ENCODE measurements at regions not wholly inside any gene's neighbourhood (a gene's known extent, or its start where the extent isn't known, plus 50 kb on each side); places are given as distances from the start of the nearest gene placed in this dataset.
"Not testable (repeated sequence)": the region's sequence is repeated elsewhere in the genome, so short reads cannot be mapped to it uniquely, and the experiment has no call there.

DNA sequence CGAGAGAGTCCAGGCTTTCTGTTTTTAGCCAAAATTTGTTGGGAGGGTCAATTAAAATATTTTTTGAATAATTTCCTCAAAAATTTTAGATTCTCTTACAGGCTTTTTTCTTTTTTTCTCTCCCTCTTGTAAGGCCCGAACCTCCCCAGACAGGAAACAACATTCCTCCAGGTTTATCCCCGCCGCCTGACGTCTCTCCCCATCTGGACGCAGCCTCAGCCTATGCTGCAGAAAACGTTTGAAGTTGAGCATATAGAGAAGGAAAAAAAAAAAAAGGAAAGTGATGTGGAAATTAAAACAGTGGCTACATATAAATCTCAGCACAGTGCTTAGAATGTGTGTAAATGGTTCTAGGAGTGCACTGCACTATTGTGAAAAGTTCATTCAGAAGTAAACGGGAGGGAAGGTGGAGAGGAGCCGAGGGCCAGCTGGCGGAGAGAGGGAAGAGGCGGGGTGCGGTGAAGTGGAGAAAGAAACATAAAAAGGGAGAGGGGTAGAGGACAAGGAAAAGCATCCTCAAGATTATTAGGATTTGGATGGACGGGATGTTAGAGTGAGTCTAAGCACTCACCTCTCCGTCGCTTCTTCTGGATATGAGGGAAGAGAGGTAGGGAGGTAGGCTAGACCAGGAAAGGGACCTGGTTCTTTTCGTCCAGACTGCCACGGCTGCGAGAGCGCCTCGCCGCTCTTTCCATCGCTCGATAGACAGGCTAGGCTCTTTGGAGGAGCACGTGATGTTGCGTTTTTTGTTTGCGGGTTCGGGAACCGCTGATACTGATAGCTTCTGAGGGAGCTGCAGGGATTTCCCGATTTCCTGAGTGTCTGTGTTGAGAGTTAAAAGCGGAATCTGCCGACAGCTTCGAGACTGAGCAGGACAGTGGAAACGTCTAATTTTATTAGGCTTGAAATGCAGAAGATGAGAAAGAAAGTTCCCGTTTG, 98.7 kb downstream of the TRIM27 start:
- no peaks in the 10 kb centered on the region for H3K4me1 ChIP-seq (ENCODE audit: insufficient read depth)
- peaks cover 49% of the 10 kb centered on the region for H3K27me3 ChIP-seq (replicated peaks; ENCODE audit: insufficient read depth)
- H3K4me3 ChIP-seq, result peak overlapping the region; percentile 7

DNA sequence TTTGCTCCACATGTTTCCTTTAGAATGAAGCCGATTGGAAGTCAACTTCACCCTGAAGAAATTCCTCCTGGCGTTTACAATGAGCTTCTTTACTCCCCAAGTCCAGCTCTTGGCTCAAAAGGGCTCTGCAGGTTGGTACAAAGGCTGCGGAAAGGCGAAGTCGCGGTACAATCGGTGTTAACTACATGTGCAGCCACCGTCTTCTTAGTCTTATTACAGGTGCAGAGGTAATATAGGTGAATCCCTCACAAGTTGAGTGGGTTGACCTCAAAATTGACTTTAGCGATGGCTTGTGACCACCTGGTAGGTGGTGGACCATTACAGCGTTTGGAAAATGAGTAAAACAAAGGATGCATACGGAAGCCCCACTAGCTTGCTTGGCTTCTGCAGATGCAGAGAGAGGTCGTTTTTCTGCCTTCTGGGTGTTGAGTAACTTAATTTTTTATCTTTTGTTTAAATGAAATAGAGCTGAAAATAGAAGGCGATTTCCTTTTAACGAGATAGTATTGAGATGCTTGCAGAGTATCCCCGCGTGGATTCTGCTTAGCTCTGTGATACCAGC, 98.0 kb downstream of the TRIM27 start:
- DNase-seq, result no peak
- Histone ChIP-seq H3K9me3 (ENCODE audit: low read depth) (no peaks in the 10 kb centered on the region), H3K36me3 (ENCODE audit: low read depth) (no peaks in the 10 kb centered on the region), H2AFZ (peak overlapping the region; percentile 48), H3K27me3 (replicated peaks; ENCODE audit: insufficient read depth) (peaks cover 49% of the 10 kb centered on the region), H3K4me2 (ENCODE audit: unreplicated experiment) (no peak overlapping the region), H3K9ac (no peak overlapping the region), H3K79me2 (ENCODE audit: insufficient read depth) (no peaks in the 10 kb centered on the region), H3K4me3 (peak overlapping the region; percentile 7), H3K4me1 (ENCODE audit: insufficient read depth) (no peaks in the 10 kb centered on the region), H3F3A (ENCODE audit: insufficient read depth) (no peaks in the 10 kb centered on the region), H3K9me2 (ENCODE audit: insufficient read depth) (no peaks in the 10 kb centered on the region), H3K27ac (no peak overlapping the region), H4K20me1 (ENCODE audit: insufficient read depth) (no peaks in the 10 kb centered on the region)
- in situ Hi-C loops (cut with MboI), result no loop called here
- TF ChIP-seq EZH2 (IDR thresholded peaks at IDR 0.05; ENCODE audit: insufficient read depth, poor library complexity, severe bottlenecking), result no peak
- TF ChIP-seq EZH2phosphoT487 (IDR thresholded peaks at IDR 0.05; ENCODE audit: insufficient read depth, low read depth), result no peak
- WGBS, 2 experiments (ENCODE audit: low coverage in 1 of 2, low lambda C conversion rate in 2 of 2, missing lambda C conversion rate in 2 of 2), result 17 to 19% methylated on average over 16 of the region's 16 CpGs

More for the DNA sequence above, 98.7 kb downstream of the TRIM27 start:
- peak overlapping the region; percentile 48 for H2AFZ ChIP-seq
- H3K9me3 ChIP-seq (ENCODE audit: low read depth), result no peaks in the 10 kb centered on the region
- no peaks in the 10 kb centered on the region for H3K79me2 ChIP-seq (ENCODE audit: insufficient read depth)
- peak overlapping the region; percentile 32 for H3K4me2 ChIP-seq (ENCODE audit: unreplicated experiment)
- no peaks in the 10 kb centered on the region for H4K20me1 ChIP-seq (ENCODE audit: insufficient read depth)
- no peak for DNase-seq
- H3F3A ChIP-seq (ENCODE audit: insufficient read depth), result no peaks in the 10 kb centered on the region
- no peaks in the 10 kb centered on the region for H3K9me2 ChIP-seq (ENCODE audit: insufficient read depth)
- no peak overlapping the region for H3K27ac ChIP-seq
- WGBS, 2 experiments (ENCODE audit: low coverage in 1 of 2, low lambda C conversion rate in 2 of 2, missing lambda C conversion rate in 2 of 2), result 4 to 5% methylated on average over 34 of the region's 34 CpGs
- TF ChIP-seq EZH2phosphoT487 (IDR thresholded peaks at IDR 0.05; ENCODE audit: insufficient read depth, low read depth) (no peak), EZH2 (IDR thresholded peaks at IDR 0.05; ENCODE audit: insufficient read depth, poor library complexity, severe bottlenecking) (peak; percentile 66)
- in situ Hi-C loops (cut with MboI), result no loop called here
- H3K36me3 ChIP-seq (ENCODE audit: low read depth), result no peaks in the 10 kb centered on the region
- H3K9ac ChIP-seq, result no peak overlapping the region

DNA sequence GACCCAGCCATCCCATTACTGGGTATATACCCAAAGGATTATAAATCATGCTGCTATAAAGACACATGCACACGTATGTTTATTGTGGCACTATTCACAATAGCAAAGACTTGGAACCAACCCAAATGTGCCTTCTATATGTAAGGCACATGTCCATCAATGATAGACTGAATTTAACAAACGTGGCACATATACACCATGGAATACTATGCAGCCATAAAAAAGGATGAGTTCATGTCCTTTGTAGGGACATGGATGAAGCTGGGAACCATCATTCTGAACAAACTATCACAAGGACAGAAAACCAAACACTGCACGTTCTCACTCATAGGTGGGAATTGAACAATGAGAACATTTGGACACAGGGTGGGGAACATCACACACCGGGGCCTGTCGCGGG, 92.1 kb downstream of the TRIM27 start:
- in situ Hi-C loops (cut with MboI), result not testable (repeated sequence)
- 57 to 60% methylated on average over 6 of the region's 6 CpGs for WGBS, 2 experiments (ENCODE audit: low coverage in 1 of 2, low lambda C conversion rate in 2 of 2, missing lambda C conversion rate in 2 of 2)

DNA sequence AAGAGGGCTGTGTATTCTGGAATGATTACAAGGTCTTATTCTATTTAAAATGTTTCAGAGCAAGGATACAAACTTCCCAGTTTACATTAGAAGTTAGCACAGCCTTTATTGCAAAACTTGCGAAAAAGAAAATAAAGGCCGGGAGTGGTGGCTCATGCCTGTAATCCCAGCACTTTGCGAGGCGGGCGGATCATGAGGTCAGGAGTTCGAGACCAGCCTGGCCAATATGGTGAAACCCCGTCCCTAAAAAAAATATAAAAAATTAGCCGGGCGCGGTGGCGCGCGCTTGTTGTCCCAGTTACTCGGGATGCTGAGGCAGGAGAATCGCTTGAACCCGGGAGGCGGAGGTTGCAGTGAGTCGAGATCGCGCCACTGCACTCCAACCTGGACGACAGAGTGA, 87.1 kb downstream of the TRIM27 start:
- H3K36me3 ChIP-seq (ENCODE audit: low read depth); H3K4me1 ChIP-seq (ENCODE audit: insufficient read depth); H4K20me1 ChIP-seq (ENCODE audit: insufficient read depth); H2AFZ ChIP-seq; H3K27me3 ChIP-seq (replicated peaks; ENCODE audit: insufficient read depth); H3K4me3 ChIP-seq; H3K4me2 ChIP-seq (ENCODE audit: unreplicated experiment); H3K27ac ChIP-seq; H3K79me2 ChIP-seq (ENCODE audit: insufficient read depth); H3K9ac ChIP-seq; H3K9me3 ChIP-seq (ENCODE audit: low read depth); in situ Hi-C loops (cut with MboI); H3K9me2 ChIP-seq (ENCODE audit: insufficient read depth); DNase-seq: not testable (repeated sequence)
- peaks cover 29% of the 10 kb centered on the region; the same call in 1 of the 2 replicates for H3F3A ChIP-seq (ENCODE audit: insufficient read depth)
- WGBS, 2 experiments (ENCODE audit: low coverage in 1 of 2, low lambda C conversion rate in 2 of 2, missing lambda C conversion rate in 2 of 2), result 41 to 44% methylated on average over 21 of the region's 21 CpGs

More for the DNA sequence above, 92.1 kb downstream of the TRIM27 start:
- H3K4me3 ChIP-seq; H3K4me2 ChIP-seq (ENCODE audit: unreplicated experiment); H3K27ac ChIP-seq; H3K4me1 ChIP-seq (ENCODE audit: insufficient read depth); DNase-seq; H3K79me2 ChIP-seq (ENCODE audit: insufficient read depth); H3K9me2 ChIP-seq (ENCODE audit: insufficient read depth); H3K9me3 ChIP-seq (ENCODE audit: low read depth); H3K36me3 ChIP-seq (ENCODE audit: low read depth); H2AFZ ChIP-seq; H3F3A ChIP-seq (ENCODE audit: insufficient read depth); H4K20me1 ChIP-seq (ENCODE audit: insufficient read depth); H3K9ac ChIP-seq: not testable (repeated sequence)
- H3K27me3 ChIP-seq (replicated peaks; ENCODE audit: insufficient read depth), result peaks cover 14% of the 10 kb centered on the region

Data from GM23248 (cell line).